ENCODE measurements at regions not wholly inside any gene's neighbourhood (a gene's known extent, or its start where the extent isn't known, plus 50 kb on each side); places are given as distances from the start of the nearest gene placed in this dataset.

GRCh38 chr7:28356619-28357018 is 55.7 kb upstream of the CREB5 start:
- ChIA-PET POLR2A (interaction anchor here (5.7 kb wide), 1 partner anchor 8 kb away, joined by 40 read pairs; no protein-coding TSS in a partner anchor), CTCF (interaction anchor here (0.5 to 1.3 kb wide), 4 partner anchors 10 to 270 kb away, joined by 3 to 5 read pairs (median 3); no protein-coding TSS in a partner anchor)
- H3K27me3 Mint-ChIP-seq (ENCODE audit: insufficient read depth, unreplicated experiment): no peaks in the 10 kb centered on the region
- H3K4me1 Mint-ChIP-seq (ENCODE audit: insufficient read depth, unreplicated experiment): peaks cover 44% of the 10 kb centered on the region
- H3K4me3 Mint-ChIP-seq (ENCODE audit: unreplicated experiment): no peak overlapping the region
- no TSS peak for BruUV-seq (replicated peaks)
- no peak overlapping the region for H3K27ac Mint-ChIP-seq (ENCODE audit: low read depth, unreplicated experiment)
- intact Hi-C loops (cut with micrococcal nuclease): no loop called here
- no peaks in the 10 kb centered on the region for H3K36me3 Mint-ChIP-seq (ENCODE audit: insufficient read depth, unreplicated experiment)
- no peaks in the 10 kb centered on the region for H3K9me3 Mint-ChIP-seq (ENCODE audit: unreplicated experiment)
- TF ChIP-seq CTCF (IDR thresholded peaks at IDR 0.05; ENCODE audit: unreplicated experiment): no peak
- DNase-seq (ENCODE audit: unreplicated experiment): no peak

- Mint-ChIP-seq H3K27ac (ENCODE audit: low read depth, unreplicated experiment) (peak overlapping the region; percentile 65), H3K36me3 (ENCODE audit: insufficient read depth, unreplicated experiment) (no peaks in the 10 kb centered on the region), H3K27me3 (ENCODE audit: insufficient read depth, unreplicated experiment) (no peaks in the 10 kb centered on the region), H3K4me1 (ENCODE audit: insufficient read depth, unreplicated experiment) (peaks cover 39% of the 10 kb centered on the region), H3K9me3 (ENCODE audit: unreplicated experiment) (no peaks in the 10 kb centered on the region), H3K4me3 (ENCODE audit: unreplicated experiment) (peak overlapping the region; percentile 11)
- ChIA-PET POLR2A (interaction anchor here (0.5 to 5.7 kb wide), 13 partner anchors 8 to 1653 kb away, joined by 3 to 40 read pairs (median 4); no protein-coding TSS in a partner anchor), CTCF (interaction anchor here (0.6 to 2.0 kb wide), 10 partner anchors 8 to 1547 kb away, joined by 3 to 9 read pairs (median 4); no protein-coding TSS in a partner anchor)
- peak; percentile 96 for DNase-seq (ENCODE audit: unreplicated experiment)
- no peak for TF ChIP-seq CTCF (IDR thresholded peaks at IDR 0.05; ENCODE audit: unreplicated experiment)
- no TSS peak for BruUV-seq (replicated peaks)
- intact Hi-C loops (cut with micrococcal nuclease): no loop called here
Measured at GRCh38 chr7:28358423-28358868, 53.9 kb upstream of the CREB5 start.

- intact Hi-C loops (cut with micrococcal nuclease): no loop called here
- no peak overlapping the region for H3K4me3 Mint-ChIP-seq (ENCODE audit: unreplicated experiment)
- no peak for DNase-seq (ENCODE audit: unreplicated experiment)
- H3K36me3 Mint-ChIP-seq (ENCODE audit: insufficient read depth, unreplicated experiment): no peaks in the 10 kb centered on the region
- H3K27ac Mint-ChIP-seq (ENCODE audit: low read depth, unreplicated experiment): no peak overlapping the region
- H3K9me3 Mint-ChIP-seq (ENCODE audit: unreplicated experiment): peaks cover 16% of the 10 kb centered on the region
- no peaks in the 10 kb centered on the region for H3K27me3 Mint-ChIP-seq (ENCODE audit: insufficient read depth, unreplicated experiment)
- no peak for TF ChIP-seq CTCF (IDR thresholded peaks at IDR 0.05; ENCODE audit: unreplicated experiment)
- POLR2A ChIA-PET: interaction anchor here (4.5 to 5.7 kb wide), 2 partner anchors 12 to 59 kb away, joined by 23 to 40 read pairs; no protein-coding TSS in a partner anchor
- no TSS peak for BruUV-seq (replicated peaks)
- H3K4me1 Mint-ChIP-seq (ENCODE audit: insufficient read depth, unreplicated experiment): peaks cover 21% of the 10 kb centered on the region
- CTCF ChIA-PET: interaction anchor here (0.6 to 1.0 kb wide), 5 partner anchors 28 to 372 kb away, joined by 3 read pairs; no protein-coding TSS in a partner anchor
Measured at GRCh38 chr7:28360739-28361138, 51.6 kb upstream of the CREB5 start.

- Mint-ChIP-seq H3K27ac (ENCODE audit: low read depth, unreplicated experiment) (no peak overlapping the region), H3K9me3 (ENCODE audit: unreplicated experiment) (peaks cover 16% of the 10 kb centered on the region), H3K27me3 (ENCODE audit: insufficient read depth, unreplicated experiment) (no peaks in the 10 kb centered on the region), H3K4me1 (ENCODE audit: insufficient read depth, unreplicated experiment) (peaks cover 21% of the 10 kb centered on the region), H3K36me3 (ENCODE audit: insufficient read depth, unreplicated experiment) (no peaks in the 10 kb centered on the region), H3K4me3 (ENCODE audit: unreplicated experiment) (no peak overlapping the region)
- TF ChIP-seq CTCF (IDR thresholded peaks at IDR 0.05; ENCODE audit: unreplicated experiment): no peak
- intact Hi-C loops (cut with micrococcal nuclease): no loop called here
- ChIA-PET POLR2A (interaction anchor here (0.9 to 4.5 kb wide), 3 partner anchors 11 to 60 kb away, joined by 4 to 23 read pairs (median 10); no protein-coding TSS in a partner anchor), CTCF (interaction anchor here (0.6 to 1.8 kb wide), 7 partner anchors 13 to 282 kb away, joined by 3 to 4 read pairs (median 4); no protein-coding TSS in a partner anchor)
- DNase-seq (ENCODE audit: unreplicated experiment): no peak
- BruUV-seq (replicated peaks): no TSS peak
Measured at GRCh38 chr7:28361551-28361950, 50.8 kb upstream of the CREB5 start.

Data from MCF 10A (cell line).